ENCODE measurements at regions not wholly inside any gene's neighbourhood (a gene's known extent, or its start where the extent isn't known, plus 50 kb on each side); places are given as distances from the start of the nearest gene placed in this dataset.
A peak's percentile ranks its signal among the peaks of the same experiment; 100 is the strongest.

- Histone ChIP-seq H3K4me3 (ENCODE audit: low read length in 2 of 2) (peak overlapping the region in 1 of 2 donors; percentile 42), H3K36me3 (ENCODE audit: control insufficient read depth in 2 of 2, insufficient read depth in 2 of 2, low read length in 2 of 2) (no peaks in the 10 kb centered on the region), H3K27ac (ENCODE audit: low read depth in 2 of 2, low read length in 2 of 2) (no peak overlapping the region), H3K27me3 (ENCODE audit: control insufficient read depth in 2 of 2, insufficient read depth in 2 of 2, low read length in 2 of 2) (no peaks in the 10 kb centered on the region), H3K9me3 (ENCODE audit: control insufficient read depth in 2 of 2, low read length in 2 of 2) (no peaks in the 10 kb centered on the region), H3K4me1 (ENCODE audit: control insufficient read depth in 2 of 2, insufficient read depth in 2 of 2, low read length in 2 of 2) (peaks cover 7 to 9% of the 10 kb centered on the region in 2 donors), H3K9ac (ENCODE audit: low read depth in 1 of 2, low read length in 2 of 2) (no peak overlapping the region)
Measured at GRCh38 chr15:70526974-70527325, 236.4 kb downstream of the UACA start.

- Histone ChIP-seq H3K27me3 (ENCODE audit: control insufficient read depth in 2 of 2, insufficient read depth in 2 of 2, low read length in 2 of 2) (no peaks in the 10 kb centered on the region), H3K9ac (ENCODE audit: low read depth in 1 of 2, low read length in 2 of 2) (no peak overlapping the region), H3K27ac (ENCODE audit: low read depth in 2 of 2, low read length in 2 of 2) (no peak overlapping the region), H3K4me3 (ENCODE audit: low read length in 2 of 2) (peak overlapping the region in 1 of 2 donors; percentile 42), H3K9me3 (ENCODE audit: control insufficient read depth in 2 of 2, low read length in 2 of 2) (no peaks in the 10 kb centered on the region), H3K4me1 (ENCODE audit: control insufficient read depth in 2 of 2, insufficient read depth in 2 of 2, low read length in 2 of 2) (peaks cover 7 to 9% of the 10 kb centered on the region in 2 donors), H3K36me3 (ENCODE audit: control insufficient read depth in 2 of 2, insufficient read depth in 2 of 2, low read length in 2 of 2) (no peaks in the 10 kb centered on the region)
Measured at GRCh38 chr15:70526221-70526973, 237.0 kb downstream of the UACA start.

- Histone ChIP-seq H3K27ac (ENCODE audit: low read depth in 2 of 2, low read length in 2 of 2) (no peak overlapping the region), H3K4me1 (ENCODE audit: control insufficient read depth in 2 of 2, insufficient read depth in 2 of 2, low read length in 2 of 2) (peaks cover 7 to 9% of the 10 kb centered on the region in 2 donors), H3K4me3 (ENCODE audit: low read length in 2 of 2) (no peak overlapping the region), H3K27me3 (ENCODE audit: control insufficient read depth in 2 of 2, insufficient read depth in 2 of 2, low read length in 2 of 2) (no peaks in the 10 kb centered on the region), H3K36me3 (ENCODE audit: control insufficient read depth in 2 of 2, insufficient read depth in 2 of 2, low read length in 2 of 2) (no peaks in the 10 kb centered on the region), H3K9me3 (ENCODE audit: control insufficient read depth in 2 of 2, low read length in 2 of 2) (no peaks in the 10 kb centered on the region), H3K9ac (ENCODE audit: low read depth in 1 of 2, low read length in 2 of 2) (no peak overlapping the region)
Measured at GRCh38 chr15:70525551-70525950, 237.8 kb downstream of the UACA start.

GRCh38 chr15:70524470-70524869 is 238.9 kb downstream of the UACA start:
- no peaks in the 10 kb centered on the region for H3K27me3 ChIP-seq (ENCODE audit: control insufficient read depth in 2 of 2, insufficient read depth in 2 of 2, low read length in 2 of 2)
- H3K9me3 ChIP-seq (ENCODE audit: control insufficient read depth in 2 of 2, low read length in 2 of 2) = no peaks in the 10 kb centered on the region
- H3K4me3 ChIP-seq (ENCODE audit: low read length in 2 of 2) = no peak overlapping the region

GRCh38 chr15:70523616-70524015 is 239.7 kb downstream of the UACA start:
- Histone ChIP-seq H3K4me1 (ENCODE audit: control insufficient read depth in 2 of 2, insufficient read depth in 2 of 2, low read length in 2 of 2) (peaks cover 7 to 9% of the 10 kb centered on the region in 2 donors), H3K4me3 (ENCODE audit: low read length in 2 of 2) (no peak overlapping the region), H3K36me3 (ENCODE audit: control insufficient read depth in 2 of 2, insufficient read depth in 2 of 2, low read length in 2 of 2) (no peaks in the 10 kb centered on the region), H3K9me3 (ENCODE audit: control insufficient read depth in 2 of 2, low read length in 2 of 2) (no peaks in the 10 kb centered on the region), H3K9ac (ENCODE audit: low read depth in 1 of 2, low read length in 2 of 2) (no peak overlapping the region), H3K27me3 (ENCODE audit: control insufficient read depth in 2 of 2, insufficient read depth in 2 of 2, low read length in 2 of 2) (no peaks in the 10 kb centered on the region), H3K27ac (ENCODE audit: low read depth in 2 of 2, low read length in 2 of 2) (no peak overlapping the region)

More at GRCh38 chr15:70524470-70524869, 238.9 kb downstream of the UACA start:
- H3K27ac ChIP-seq (ENCODE audit: low read depth in 2 of 2, low read length in 2 of 2) = no peak overlapping the region
- H3K36me3 ChIP-seq (ENCODE audit: control insufficient read depth in 2 of 2, insufficient read depth in 2 of 2, low read length in 2 of 2) = no peaks in the 10 kb centered on the region
- H3K9ac ChIP-seq (ENCODE audit: low read depth in 1 of 2, low read length in 2 of 2) = no peak overlapping the region
- H3K4me1 ChIP-seq (ENCODE audit: control insufficient read depth in 2 of 2, insufficient read depth in 2 of 2, low read length in 2 of 2) = peaks cover 7 to 9% of the 10 kb centered on the region in 2 donors

- H3K36me3 ChIP-seq (ENCODE audit: control insufficient read depth in 2 of 2, insufficient read depth in 2 of 2, low read length in 2 of 2) = no peaks in the 10 kb centered on the region
- H3K4me1 ChIP-seq (ENCODE audit: control insufficient read depth in 2 of 2, insufficient read depth in 2 of 2, low read length in 2 of 2) = peaks cover 4 to 9% of the 10 kb centered on the region in 2 donors
- H3K27ac ChIP-seq (ENCODE audit: low read depth in 2 of 2, low read length in 2 of 2) = no peak overlapping the region
- no peak overlapping the region for H3K9ac ChIP-seq (ENCODE audit: low read depth in 1 of 2, low read length in 2 of 2)
- no peaks in the 10 kb centered on the region for H3K27me3 ChIP-seq (ENCODE audit: control insufficient read depth in 2 of 2, insufficient read depth in 2 of 2, low read length in 2 of 2)
- H3K4me3 ChIP-seq (ENCODE audit: low read length in 2 of 2) = no peak overlapping the region
- no peaks in the 10 kb centered on the region for H3K9me3 ChIP-seq (ENCODE audit: control insufficient read depth in 2 of 2, low read length in 2 of 2)
Measured at GRCh38 chr15:70523192-70523591, 240.2 kb downstream of the UACA start.

GRCh38 chr15:70522323-70522966 is 240.9 kb downstream of the UACA start:
- Histone ChIP-seq H3K36me3 (ENCODE audit: control insufficient read depth in 2 of 2, insufficient read depth in 2 of 2, low read length in 2 of 2) (no peaks in the 10 kb centered on the region), H3K4me3 (ENCODE audit: low read length in 2 of 2) (no peak overlapping the region), H3K27me3 (ENCODE audit: control insufficient read depth in 2 of 2, insufficient read depth in 2 of 2, low read length in 2 of 2) (no peaks in the 10 kb centered on the region), H3K9ac (ENCODE audit: low read depth in 1 of 2, low read length in 2 of 2) (no peak overlapping the region), H3K4me1 (ENCODE audit: control insufficient read depth in 2 of 2, insufficient read depth in 2 of 2, low read length in 2 of 2) (peaks cover 3 to 9% of the 10 kb centered on the region in 2 donors), H3K27ac (ENCODE audit: low read depth in 2 of 2, low read length in 2 of 2) (no peak overlapping the region), H3K9me3 (ENCODE audit: control insufficient read depth in 2 of 2, low read length in 2 of 2) (no peaks in the 10 kb centered on the region)

GRCh38 chr15:70521576-70522322 is 241.6 kb downstream of the UACA start:
- Histone ChIP-seq H3K27ac (ENCODE audit: low read depth in 2 of 2, low read length in 2 of 2) (no peak overlapping the region), H3K27me3 (ENCODE audit: control insufficient read depth in 2 of 2, insufficient read depth in 2 of 2, low read length in 2 of 2) (no peaks in the 10 kb centered on the region), H3K36me3 (ENCODE audit: control insufficient read depth in 2 of 2, insufficient read depth in 2 of 2, low read length in 2 of 2) (no peaks in the 10 kb centered on the region), H3K4me3 (ENCODE audit: low read length in 2 of 2) (no peak overlapping the region), H3K9me3 (ENCODE audit: control insufficient read depth in 2 of 2, low read length in 2 of 2) (no peaks in the 10 kb centered on the region), H3K4me1 (ENCODE audit: control insufficient read depth in 2 of 2, insufficient read depth in 2 of 2, low read length in 2 of 2) (peaks cover under 1 to 7% of the 10 kb centered on the region in 2 donors), H3K9ac (ENCODE audit: low read depth in 1 of 2, low read length in 2 of 2) (no peak overlapping the region)

GRCh38 chr15:70519616-70520015 is 243.7 kb downstream of the UACA start:
- Histone ChIP-seq H3K36me3 (ENCODE audit: control insufficient read depth in 2 of 2, insufficient read depth in 2 of 2, low read length in 2 of 2) (no peaks in the 10 kb centered on the region), H3K4me1 (ENCODE audit: control insufficient read depth in 2 of 2, insufficient read depth in 2 of 2, low read length in 2 of 2) (no peaks in the 10 kb centered on the region), H3K27me3 (ENCODE audit: control insufficient read depth in 2 of 2, insufficient read depth in 2 of 2, low read length in 2 of 2) (no peaks in the 10 kb centered on the region), H3K9me3 (ENCODE audit: control insufficient read depth in 2 of 2, low read length in 2 of 2) (no peaks in the 10 kb centered on the region), H3K27ac (ENCODE audit: low read depth in 2 of 2, low read length in 2 of 2) (no peak overlapping the region), H3K9ac (ENCODE audit: low read depth in 1 of 2, low read length in 2 of 2) (no peak overlapping the region), H3K4me3 (ENCODE audit: low read length in 2 of 2) (no peak overlapping the region)

GRCh38 chr15:70519004-70519365 is 244.4 kb downstream of the UACA start:
- H3K4me1 ChIP-seq (ENCODE audit: control insufficient read depth in 2 of 2, insufficient read depth in 2 of 2, low read length in 2 of 2) = no peaks in the 10 kb centered on the region
- H3K4me3 ChIP-seq (ENCODE audit: low read length in 2 of 2) = no peak overlapping the region
- H3K27ac ChIP-seq (ENCODE audit: low read depth in 2 of 2, low read length in 2 of 2) = no peak overlapping the region
- no peak overlapping the region for H3K9ac ChIP-seq (ENCODE audit: low read depth in 1 of 2, low read length in 2 of 2)
- H3K36me3 ChIP-seq (ENCODE audit: control insufficient read depth in 2 of 2, insufficient read depth in 2 of 2, low read length in 2 of 2) = no peaks in the 10 kb centered on the region
- no peaks in the 10 kb centered on the region for H3K27me3 ChIP-seq (ENCODE audit: control insufficient read depth in 2 of 2, insufficient read depth in 2 of 2, low read length in 2 of 2)
- H3K9me3 ChIP-seq (ENCODE audit: control insufficient read depth in 2 of 2, low read length in 2 of 2) = no peaks in the 10 kb centered on the region

All from mucosa of rectum (tissue), 2 donors.